LNCAP (cell line): ENCODE measurements at regions not wholly inside any gene's neighbourhood (a gene's known extent, or its start where the extent isn't known, plus 50 kb on each side); places are given as distances from the start of the nearest gene placed in this dataset.

Source experiments
- TF ChIP-seq, protein P1 (sequence below): fragments of 450-650 bp; IDR thresholded peaks from 2 replicates; pipeline ENCODE4 v1.5.1; 2017; ENCODE audit warnings: mild to moderate bottlenecking

DNA sequence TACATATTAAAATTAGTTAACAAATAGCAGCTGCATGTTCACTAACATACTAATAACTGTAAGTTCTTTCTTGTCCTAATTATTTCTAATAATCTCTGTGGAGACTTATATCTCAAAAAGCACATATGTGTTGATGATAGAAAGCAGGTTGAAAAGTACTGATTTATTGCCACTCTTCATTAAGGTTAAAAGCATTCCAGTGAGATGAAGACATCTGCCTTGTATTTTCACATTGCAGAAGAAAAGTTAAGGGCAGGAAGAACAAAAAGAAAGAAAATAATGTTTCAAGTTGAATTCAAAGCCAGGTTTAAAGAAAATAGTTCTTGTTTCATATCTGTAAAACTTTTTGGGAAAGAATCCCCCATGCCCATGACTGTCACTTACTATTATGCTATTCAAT is 429.9 kb downstream of the MTX2 start:
- TF ChIP-seq, protein P1, sequence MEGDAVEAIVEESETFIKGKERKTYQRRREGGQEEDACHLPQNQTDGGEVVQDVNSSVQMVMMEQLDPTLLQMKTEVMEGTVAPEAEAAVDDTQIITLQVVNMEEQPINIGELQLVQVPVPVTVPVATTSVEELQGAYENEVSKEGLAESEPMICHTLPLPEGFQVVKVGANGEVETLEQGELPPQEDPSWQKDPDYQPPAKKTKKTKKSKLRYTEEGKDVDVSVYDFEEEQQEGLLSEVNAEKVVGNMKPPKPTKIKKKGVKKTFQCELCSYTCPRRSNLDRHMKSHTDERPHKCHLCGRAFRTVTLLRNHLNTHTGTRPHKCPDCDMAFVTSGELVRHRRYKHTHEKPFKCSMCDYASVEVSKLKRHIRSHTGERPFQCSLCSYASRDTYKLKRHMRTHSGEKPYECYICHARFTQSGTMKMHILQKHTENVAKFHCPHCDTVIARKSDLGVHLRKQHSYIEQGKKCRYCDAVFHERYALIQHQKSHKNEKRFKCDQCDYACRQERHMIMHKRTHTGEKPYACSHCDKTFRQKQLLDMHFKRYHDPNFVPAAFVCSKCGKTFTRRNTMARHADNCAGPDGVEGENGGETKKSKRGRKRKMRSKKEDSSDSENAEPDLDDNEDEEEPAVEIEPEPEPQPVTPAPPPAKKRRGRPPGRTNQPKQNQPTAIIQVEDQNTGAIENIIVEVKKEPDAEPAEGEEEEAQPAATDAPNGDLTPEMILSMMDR, result no peak

DNA sequence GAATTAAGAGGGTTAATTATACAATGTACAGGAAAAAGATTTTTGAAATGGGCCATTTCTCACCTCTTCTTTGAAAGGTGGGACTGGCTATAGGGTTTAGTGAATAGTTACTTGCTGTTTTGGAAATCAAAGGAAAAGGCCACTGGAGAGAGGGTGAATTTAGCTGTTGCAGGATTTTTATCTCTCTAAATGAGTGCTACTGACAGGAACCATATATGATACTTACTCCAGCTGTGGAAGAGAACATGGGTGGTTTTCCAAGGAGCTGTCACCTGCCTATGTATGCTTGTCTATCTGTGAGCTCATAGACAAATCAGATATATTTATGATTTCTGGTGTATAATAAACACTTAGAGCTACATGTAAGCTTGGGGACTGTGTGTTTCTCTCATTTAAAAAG is 430.4 kb downstream of the MTX2 start:
- TF ChIP-seq, protein P1, result no peak

DNA sequence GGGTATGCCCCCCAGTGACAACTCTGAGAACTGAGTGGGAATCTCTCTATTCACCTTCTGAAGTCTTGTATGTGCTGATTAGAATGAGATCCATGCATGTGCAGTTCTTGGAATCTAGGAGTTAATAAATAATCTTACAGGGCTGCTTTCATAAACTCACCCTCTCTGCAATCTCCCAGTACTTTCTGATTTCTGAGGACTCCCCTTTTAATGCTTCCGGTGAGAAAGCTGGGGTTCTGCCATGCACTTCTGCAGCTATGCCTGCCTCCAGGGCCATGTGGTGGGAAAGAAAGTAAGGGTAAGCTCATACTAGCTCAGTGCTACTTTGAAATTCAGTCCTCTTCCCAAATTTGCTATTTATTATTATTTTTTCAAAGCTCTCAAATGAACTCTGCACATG is 432.9 kb downstream of the MTX2 start:
- TF ChIP-seq, protein P1, result no peak

DNA sequence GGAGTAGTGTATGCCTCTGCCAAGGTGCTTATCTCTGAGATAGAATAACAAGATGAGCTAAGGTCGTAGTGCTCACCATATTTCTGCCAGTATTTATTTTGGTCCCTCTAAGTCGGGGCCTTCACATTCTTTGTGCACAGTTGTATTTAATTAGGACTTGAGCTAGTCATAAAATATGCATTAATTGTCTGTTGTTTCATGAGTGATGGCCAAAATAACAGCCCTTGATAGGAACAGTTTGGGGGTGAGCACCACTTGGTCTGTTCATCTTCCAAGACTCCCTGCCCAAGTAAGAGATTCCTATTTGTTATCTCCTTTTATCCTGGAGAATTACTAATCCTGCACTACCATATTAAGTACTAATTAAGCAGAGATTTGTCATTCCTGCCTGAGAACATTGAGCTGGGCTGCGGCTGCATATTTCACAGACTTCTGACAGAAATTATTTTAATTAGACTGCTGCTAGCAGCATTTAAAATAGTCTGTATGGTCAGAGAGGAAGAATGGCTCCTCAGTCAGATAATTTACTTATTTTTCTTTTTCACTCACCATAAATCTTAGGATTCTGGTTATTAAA is 435.1 kb downstream of the MTX2 start:
- TF ChIP-seq, protein P1, result no peak

DNA sequence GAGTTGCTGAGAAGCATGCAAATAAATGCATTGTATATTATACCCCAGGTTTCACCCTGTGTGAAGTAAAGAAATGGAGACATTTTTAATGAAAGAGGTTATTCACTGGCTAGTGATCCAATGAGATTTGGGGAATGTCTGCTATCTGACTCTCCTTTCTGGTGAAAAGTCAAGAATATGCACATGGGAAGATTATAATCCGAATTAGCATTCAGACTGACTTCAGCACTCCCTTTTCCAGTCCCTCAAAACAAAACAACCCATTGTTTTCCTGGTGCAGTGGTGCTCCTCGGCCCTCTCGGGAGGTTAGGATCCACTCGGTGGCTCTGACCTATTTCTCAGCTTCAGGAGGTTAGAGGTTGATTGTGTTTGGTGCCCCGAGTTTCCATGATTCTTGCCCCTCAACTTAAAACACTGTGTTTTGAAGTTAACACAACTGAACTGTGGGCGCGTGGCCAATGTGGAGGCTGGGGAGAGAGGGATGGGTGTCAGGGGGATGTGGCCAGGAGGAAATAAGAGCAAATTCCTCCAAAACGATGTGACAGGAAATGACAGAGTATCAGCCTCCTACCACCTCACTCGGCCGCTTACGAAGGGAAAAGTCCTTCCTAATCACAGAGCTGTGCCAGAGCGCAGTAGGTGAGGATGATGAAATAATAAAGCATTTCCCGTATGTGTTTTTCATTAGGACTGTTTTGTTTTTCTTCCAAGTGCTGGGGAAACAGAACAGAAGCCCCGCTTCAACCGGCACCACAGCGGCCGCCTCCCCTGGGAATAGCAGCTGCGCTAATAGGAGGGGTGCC is 440.1 kb downstream of the MTX2 start:
- TF ChIP-seq, protein P1, result no peak

DNA sequence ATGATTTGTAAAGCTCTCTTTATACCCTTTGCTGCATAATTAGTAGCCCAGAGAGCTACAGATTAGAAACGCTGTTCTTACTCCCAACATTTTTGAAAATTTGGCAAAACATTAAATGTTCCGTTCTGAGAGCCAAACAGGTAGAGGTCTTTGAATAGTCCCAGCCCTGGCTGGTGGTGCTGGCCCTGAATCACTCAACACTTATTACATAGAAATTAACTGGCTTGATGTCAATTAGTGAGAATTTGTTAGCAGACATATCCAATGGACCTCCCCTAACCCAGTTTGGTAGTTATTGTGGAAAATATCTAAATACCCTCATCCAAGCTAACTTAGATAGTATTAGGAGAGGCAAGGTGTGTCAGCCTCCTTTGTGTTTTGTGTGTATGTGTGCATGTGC is 440.7 kb downstream of the MTX2 start:
- TF ChIP-seq, protein P1, result no peak

DNA sequence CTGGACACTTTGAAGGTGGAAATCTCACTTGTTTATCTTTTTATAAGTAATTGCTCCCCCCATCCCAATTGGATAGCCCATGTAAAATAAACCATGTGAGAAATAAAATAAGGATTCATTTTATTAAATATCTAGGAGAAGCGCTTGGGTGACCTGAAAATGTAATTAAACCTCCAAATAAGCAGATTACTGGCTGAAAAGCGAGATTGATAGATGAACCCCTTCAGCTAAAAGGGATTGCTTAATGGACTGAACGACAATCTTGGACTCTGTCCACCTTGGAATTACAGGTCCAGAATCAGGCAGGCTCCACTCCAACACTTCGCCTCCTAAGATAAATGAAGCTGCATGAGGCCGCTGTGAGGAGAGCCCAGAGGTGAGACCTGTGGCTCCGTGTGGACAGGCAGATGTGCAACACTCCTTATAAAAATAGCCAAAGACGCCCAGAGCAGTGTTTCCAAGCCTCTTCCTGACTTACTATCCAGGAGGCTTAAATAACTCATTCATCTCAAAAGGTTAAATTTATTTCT is 441.5 kb downstream of the MTX2 start:
- TF ChIP-seq, protein P1, result no peak
